Adrenal gland (tissue), 5 donors: ENCODE measurements at regions not wholly inside any gene's neighbourhood (a gene's known extent, or its start where the extent isn't known, plus 50 kb on each side); places are given as distances from the start of the nearest gene placed in this dataset.
"Not testable (repeated sequence)": the region's sequence is repeated elsewhere in the genome, so short reads cannot be mapped to it uniquely, and the experiment has no call there.

ENCODE experiments used
- CTCF ChIP-seq, 6 experiments: fragments of 450-650 bp in 4 of 6; fragments of 200-600 bp in 2 of 6; sonication (generic) in 1 of 6; IDR thresholded peaks; 1 replicate in 5 of 6; 2 replicates in 1 of 6; pipeline versions ENCODE4 v1.5.1 to v1.8.0; 2016 to 2021; ENCODE audit warnings: antibody characterized with exemption in 6 of 6, mild to moderate bottlenecking in 2 of 6, moderate library complexity in 1 of 6
- POLR2A ChIP-seq, 2 donors: fragments of 450-650 bp; IDR thresholded peaks; one replicate each; pipeline ENCODE4 v1.6.1; 2017; ENCODE audit warnings: antibody characterized with exemption in 2 of 2, mild to moderate bottlenecking in 2 of 2, moderate library complexity in 1 of 2
- donor health status: DM: no; HTN: no; CAD: no.

- not testable (repeated sequence) for TF ChIP-seq CTCF, POLR2A (IDR thresholded peaks at IDR 0.05)
Measured at GRCh38 chr12:78301282-78301681, 470.6 kb downstream of the NAV3 start.
